HG02759 (cell line): ENCODE measurements at regions not wholly inside any gene's neighbourhood (a gene's known extent, or its start where the extent isn't known, plus 50 kb on each side); places are given as distances from the start of the nearest gene placed in this dataset.

ENCODE experiments used
- ATAC-seq: cut with Tn5 transposase; IDR thresholded peaks from one replicate; pipeline ENCODE4 v1.9.1; 2021; ENCODE audit warnings: mild to moderate bottlenecking, moderate library complexity; ENCODE audit not compliant: unreplicated experiment

- no peak for ATAC-seq
These were observed 461.7 kb upstream of the TENM4 start for GRCh38 chr11:79902493-79902892.

GRCh38 chr11:79897896-79898295 is 457.1 kb upstream of the TENM4 start:
- ATAC-seq: no peak

GRCh38 chr11:79896258-79896657 is 455.4 kb upstream of the TENM4 start:
- ATAC-seq: no peak

- ATAC-seq: no peak
These were observed 453.3 kb upstream of the TENM4 start for GRCh38 chr11:79894111-79894510.

- ATAC-seq: no peak
These were observed 449.4 kb upstream of the TENM4 start for GRCh38 chr11:79890272-79890671.

- no peak for ATAC-seq
These were observed 424.1 kb upstream of the TENM4 start for GRCh38 chr11:79864882-79865281.

GRCh38 chr11:79860336-79860735 is 419.5 kb upstream of the TENM4 start:
- ATAC-seq: no peak

- ATAC-seq: no peak
These were observed 416.8 kb upstream of the TENM4 start for GRCh38 chr11:79857377-79858214.

- ATAC-seq: no peak
These were observed 411.3 kb upstream of the TENM4 start for GRCh38 chr11:79852176-79852575.

- ATAC-seq: no peak
These were observed 404.3 kb upstream of the TENM4 start for GRCh38 chr11:79845002-79845709.

GRCh38 chr11:79834015-79834414 is 393.2 kb upstream of the TENM4 start:
- no peak for ATAC-seq

- no peak for ATAC-seq
These were observed 389.6 kb upstream of the TENM4 start for GRCh38 chr11:79830446-79830845.

GRCh38 chr11:79829891-79830290 is 389.1 kb upstream of the TENM4 start:
- ATAC-seq: no peak

- ATAC-seq: no peak
These were observed 381.9 kb upstream of the TENM4 start for GRCh38 chr11:79822766-79823165.

GRCh38 chr11:79813551-79813950 is 372.7 kb upstream of the TENM4 start:
- ATAC-seq: no peak

GRCh38 chr11:79809487-79809886 is 368.7 kb upstream of the TENM4 start:
- ATAC-seq: no peak

- no peak for ATAC-seq
These were observed 366.7 kb upstream of the TENM4 start for GRCh38 chr11:79807506-79807905.

GRCh38 chr11:79796704-79797103 is 355.9 kb upstream of the TENM4 start:
- ATAC-seq: no peak

- ATAC-seq: no peak
These were observed 353.9 kb upstream of the TENM4 start for GRCh38 chr11:79794484-79795393.

- ATAC-seq: no peak
These were observed 353.2 kb upstream of the TENM4 start for GRCh38 chr11:79794057-79794456.

- no peak for ATAC-seq
These were observed 346.1 kb upstream of the TENM4 start for GRCh38 chr11:79786961-79787360.
